ENCODE measurements at regions not wholly inside any gene's neighbourhood (a gene's known extent, or its start where the extent isn't known, plus 50 kb on each side); places are given as distances from the start of the nearest gene placed in this dataset.

DNA sequence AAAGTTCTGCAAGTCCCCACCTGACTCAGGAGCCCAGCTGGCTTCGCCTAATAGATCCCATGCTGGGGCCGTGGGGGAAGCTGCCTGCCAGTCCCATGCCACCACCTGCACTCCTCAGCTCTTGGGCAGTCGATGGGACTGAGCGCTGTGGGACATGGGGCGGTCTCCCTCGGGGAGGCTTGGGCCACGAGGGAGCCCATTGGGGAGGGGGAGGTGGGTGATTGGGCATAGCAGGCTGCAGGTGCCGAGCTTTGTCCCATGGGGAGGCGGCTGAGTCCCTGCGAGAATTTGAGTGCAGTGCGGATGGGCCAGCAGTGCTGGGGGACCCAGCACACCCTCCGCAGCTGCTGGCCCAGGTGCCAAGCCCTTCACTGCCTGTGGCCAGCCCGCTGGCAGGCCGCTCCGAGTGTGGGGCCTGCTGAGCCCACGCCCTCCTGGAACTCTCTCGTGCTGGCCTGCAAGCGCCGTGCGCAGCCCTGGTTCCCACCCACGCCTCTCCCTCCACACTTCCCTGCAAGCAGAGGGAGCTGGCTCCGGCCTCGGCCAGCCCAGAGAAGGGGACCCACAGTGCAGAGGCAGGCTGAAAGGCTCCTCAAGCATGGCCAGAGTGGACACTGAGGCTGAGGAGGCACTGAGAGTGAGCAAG is 467.3 kb downstream of the IRS2 start:
- Histone ChIP-seq H3K27me3 (ENCODE audit: insufficient read depth, low read length) (no peaks in the 10 kb centered on the region), H4K20me1 (ENCODE audit: control insufficient read depth, insufficient read depth, insufficient read length) (no peaks in the 10 kb centered on the region), H3K79me1 (ENCODE audit: insufficient read depth, low read depth, low read length, poor library complexity, severe bottlenecking) (no peaks in the 10 kb centered on the region), H3K14ac (ENCODE audit: insufficient read depth, low read length) (no peak overlapping the region), H3K27ac (ENCODE audit: insufficient read length, low read depth, low read length) (no peak overlapping the region), H2AK5ac (ENCODE audit: insufficient read length, low read length) (no peak overlapping the region), H3K23ac (ENCODE audit: insufficient read length, low read depth, low read length) (no peak overlapping the region), H3K9ac (ENCODE audit: extremely low read depth, insufficient read length, low read length) (no peak overlapping the region), H3K56ac (ENCODE audit: insufficient read length, low read depth, low read length) (no peak overlapping the region), H3T11ph (ENCODE audit: low read length) (no peak overlapping the region), H2BK5ac (ENCODE audit: insufficient read length, low read length) (no peak overlapping the region), H3K4me2 (ENCODE audit: insufficient read depth, insufficient read length, low read length) (no peak overlapping the region), H3K9me3 (ENCODE audit: control insufficient read depth, low read depth, low read length) (no peaks in the 10 kb centered on the region), H4K5ac (ENCODE audit: insufficient read length, low read depth, low read length) (no peak overlapping the region), H2BK15ac (ENCODE audit: low read depth, low read length) (no peak overlapping the region), H3K4me1 (ENCODE audit: insufficient read depth, low read length) (no peaks in the 10 kb centered on the region; the same call in 1 of the 2 replicates), H2BK12ac (ENCODE audit: insufficient read length, low read depth, low read length) (no peak overlapping the region), H3K4ac (ENCODE audit: low read depth, low read length) (no peak overlapping the region), H4K91ac (ENCODE audit: insufficient read length, low read depth, low read length) (no peak overlapping the region), H2BK120ac (ENCODE audit: low read depth, low read length, poor library complexity, severe bottlenecking) (no peak overlapping the region), H3K18ac (ENCODE audit: insufficient read length, low read depth, low read length) (no peak overlapping the region), H2BK20ac (ENCODE audit: low read depth, low read length, poor library complexity, severe bottlenecking) (no peak overlapping the region), H3K79me2 (ENCODE audit: insufficient read depth, low read length) (no peaks in the 10 kb centered on the region), H2AFZ (ENCODE audit: low read length) (no peak overlapping the region), H4K8ac (replicated peaks; ENCODE audit: insufficient read length, low read depth, low read length) (no peak overlapping the region), H3K23me2 (ENCODE audit: insufficient read length, low read depth, low read length, poor library complexity, severe bottlenecking) (no peaks in the 10 kb centered on the region)
- Mint-ChIP-seq H3K9me3 (peaks cover 17 to 18% of the 10 kb centered on the region in 2 experiments), H3K4me1 (peaks cover 10 to 11% of the 10 kb centered on the region in 2 experiments), H3K36me3 (ENCODE audit: insufficient read depth in 1 of 3, low read depth in 3 of 3) (peaks cover 8 to 18% (median 8%) of the 10 kb centered on the region in 3 experiments; a peak in 6 of 7 replicates), H3K27ac (no peak overlapping the region), H3K27me3 (ENCODE audit: low read depth) (no peaks in the 10 kb centered on the region; the same call in 1 of the 2 replicates), H3K4me3 (no peak overlapping the region)
- TF ChIP-seq, protein P1, sequence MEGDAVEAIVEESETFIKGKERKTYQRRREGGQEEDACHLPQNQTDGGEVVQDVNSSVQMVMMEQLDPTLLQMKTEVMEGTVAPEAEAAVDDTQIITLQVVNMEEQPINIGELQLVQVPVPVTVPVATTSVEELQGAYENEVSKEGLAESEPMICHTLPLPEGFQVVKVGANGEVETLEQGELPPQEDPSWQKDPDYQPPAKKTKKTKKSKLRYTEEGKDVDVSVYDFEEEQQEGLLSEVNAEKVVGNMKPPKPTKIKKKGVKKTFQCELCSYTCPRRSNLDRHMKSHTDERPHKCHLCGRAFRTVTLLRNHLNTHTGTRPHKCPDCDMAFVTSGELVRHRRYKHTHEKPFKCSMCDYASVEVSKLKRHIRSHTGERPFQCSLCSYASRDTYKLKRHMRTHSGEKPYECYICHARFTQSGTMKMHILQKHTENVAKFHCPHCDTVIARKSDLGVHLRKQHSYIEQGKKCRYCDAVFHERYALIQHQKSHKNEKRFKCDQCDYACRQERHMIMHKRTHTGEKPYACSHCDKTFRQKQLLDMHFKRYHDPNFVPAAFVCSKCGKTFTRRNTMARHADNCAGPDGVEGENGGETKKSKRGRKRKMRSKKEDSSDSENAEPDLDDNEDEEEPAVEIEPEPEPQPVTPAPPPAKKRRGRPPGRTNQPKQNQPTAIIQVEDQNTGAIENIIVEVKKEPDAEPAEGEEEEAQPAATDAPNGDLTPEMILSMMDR (conservative IDR thresholded peaks at IDR 0.05): no peak
- whole genome bisulfite sequencing (ENCODE audit: extremely low coverage, insufficient read length, low lambda C conversion rate): no CpG with 5 or more reads among the region's 23 CpGs
- DNase-seq: no peak

All from H9 (cell line).